ENCODE measurements at regions not wholly inside any gene's neighbourhood (a gene's known extent, or its start where the extent isn't known, plus 50 kb on each side); places are given as distances from the start of the nearest gene placed in this dataset.
"Not testable (repeated sequence)": the region's sequence is repeated elsewhere in the genome, so short reads cannot be mapped to it uniquely, and the experiment has no call there.

DNA sequence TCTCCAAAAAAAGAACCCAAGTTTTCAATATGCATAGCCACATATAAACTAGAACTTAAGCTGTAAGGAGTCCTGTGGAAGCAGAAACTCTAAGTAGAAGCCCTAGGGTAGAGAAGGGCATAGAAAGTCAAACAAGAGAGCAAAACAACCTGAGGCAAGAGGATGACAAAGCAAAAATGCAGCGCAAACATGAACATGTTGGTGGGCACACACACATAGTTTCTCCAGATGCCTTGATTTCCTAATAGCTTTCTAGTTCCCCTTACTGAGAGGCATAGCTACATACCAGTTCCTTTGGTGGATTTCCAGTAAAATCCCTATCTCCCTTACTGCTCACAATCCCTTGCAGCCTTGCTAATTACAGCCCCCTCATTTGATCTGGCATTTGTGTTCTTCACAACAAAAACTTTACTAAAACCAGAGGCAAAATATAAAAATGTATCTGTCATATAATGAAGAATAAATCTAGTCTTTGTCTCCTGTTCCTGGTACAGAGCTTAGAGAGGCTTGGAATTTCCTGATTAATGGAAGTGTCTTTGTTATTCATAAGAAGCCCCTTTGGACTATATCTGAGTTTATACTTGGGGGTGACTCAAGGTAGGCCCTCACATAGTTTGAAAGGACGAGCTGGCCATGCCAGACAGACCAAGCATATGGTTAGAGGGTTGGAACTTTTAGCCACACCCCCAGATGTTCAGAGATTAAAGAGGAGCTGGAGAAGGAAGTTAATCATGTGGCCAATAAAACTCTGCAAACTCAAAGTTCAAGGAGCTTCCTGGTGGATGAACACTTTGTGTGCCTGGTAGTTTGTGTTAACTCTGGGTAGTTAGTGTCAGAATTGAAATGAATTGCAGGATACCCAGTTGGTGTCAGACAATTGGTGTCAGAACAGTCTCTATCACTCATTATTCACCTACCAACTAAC is 52.7 kb upstream of the ZCCHC13 start:
- in situ Hi-C loops (cut with MboI; ENCODE audit: low sequenced_read_pairs): no loop called here

DNA sequence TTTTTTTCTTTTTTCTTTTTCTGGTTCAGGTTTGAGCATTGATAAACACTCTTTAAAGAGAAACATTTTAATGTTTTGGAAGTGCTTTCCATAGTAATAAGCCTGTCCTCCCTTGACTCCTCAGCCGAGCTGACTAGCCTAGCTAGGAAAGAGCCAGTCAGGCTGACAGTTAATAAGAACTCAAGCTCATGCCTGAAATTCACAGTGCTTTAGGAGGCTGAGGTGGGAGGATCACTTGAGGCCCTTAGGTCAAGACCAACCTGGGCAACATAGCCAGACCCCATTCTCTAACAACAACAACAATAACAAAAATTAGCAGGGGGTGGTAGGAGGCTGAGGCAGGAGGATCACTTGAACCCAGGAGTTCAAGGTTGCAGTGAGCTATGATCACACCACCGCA is 53.4 kb upstream of the ZCCHC13 start:
- in situ Hi-C loops (cut with MboI; ENCODE audit: low sequenced_read_pairs): no loop called here

DNA sequence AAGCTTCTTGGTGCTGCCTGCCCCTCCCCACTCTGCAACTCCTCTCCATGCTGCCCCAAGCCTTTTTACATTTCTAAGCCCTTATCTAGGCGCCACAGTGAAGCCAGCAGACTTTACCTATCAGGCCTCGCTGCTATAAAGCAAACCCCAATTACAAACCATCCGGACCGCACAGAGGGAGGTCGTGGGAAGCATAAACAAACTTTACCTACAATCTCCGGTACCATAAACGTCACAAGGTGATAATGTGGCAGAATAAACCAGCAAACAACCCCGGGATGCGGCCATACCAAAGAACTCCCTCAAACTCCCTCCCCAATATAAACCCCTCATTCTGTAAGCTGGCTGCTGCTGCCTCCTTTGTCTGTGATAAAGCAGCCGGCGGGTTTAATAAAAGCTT is 54.0 kb upstream of the ZCCHC13 start:
- in situ Hi-C loops (cut with MboI; ENCODE audit: low sequenced_read_pairs): no loop called here

DNA sequence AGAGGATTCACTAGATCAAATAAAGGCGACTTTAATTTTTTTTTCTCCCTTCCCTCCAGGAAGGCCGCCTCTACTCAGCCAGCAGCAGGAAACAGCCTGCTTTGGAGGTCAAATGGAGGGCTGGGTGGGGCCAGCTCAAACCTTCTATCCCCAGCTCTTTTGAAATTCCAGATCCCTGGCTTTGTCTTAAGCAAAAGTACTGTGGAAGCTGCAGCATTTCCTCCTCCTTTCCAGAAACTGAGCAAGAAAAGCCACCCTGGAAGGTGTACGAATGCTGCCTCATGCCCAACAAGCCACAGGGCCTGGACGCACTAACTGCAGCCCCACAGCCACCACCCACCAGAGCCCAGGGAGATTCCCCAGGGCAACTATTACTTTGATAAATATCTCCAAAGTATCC is 55.1 kb upstream of the ZCCHC13 start:
- in situ Hi-C loops (cut with MboI; ENCODE audit: low sequenced_read_pairs): no loop called here

DNA sequence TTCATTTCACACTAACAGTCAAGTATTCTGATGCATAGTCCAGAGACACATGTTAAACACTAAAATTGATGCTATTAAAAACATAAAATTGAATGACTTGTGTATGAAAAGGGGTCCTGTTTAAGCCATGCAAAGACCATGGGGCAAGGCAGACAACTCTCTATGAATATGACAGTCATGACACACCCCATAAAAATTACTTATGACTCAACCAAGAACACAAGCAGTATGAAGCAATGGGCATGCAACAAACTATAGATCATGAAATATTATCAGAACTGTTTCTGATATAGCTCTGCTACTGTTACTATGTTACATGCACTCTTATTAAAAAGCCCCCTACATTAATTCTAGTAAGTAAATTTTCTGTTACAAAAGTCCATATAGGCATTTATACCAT is 57.5 kb upstream of the ZCCHC13 start:
- in situ Hi-C loops (cut with MboI; ENCODE audit: low sequenced_read_pairs): no loop called here

DNA sequence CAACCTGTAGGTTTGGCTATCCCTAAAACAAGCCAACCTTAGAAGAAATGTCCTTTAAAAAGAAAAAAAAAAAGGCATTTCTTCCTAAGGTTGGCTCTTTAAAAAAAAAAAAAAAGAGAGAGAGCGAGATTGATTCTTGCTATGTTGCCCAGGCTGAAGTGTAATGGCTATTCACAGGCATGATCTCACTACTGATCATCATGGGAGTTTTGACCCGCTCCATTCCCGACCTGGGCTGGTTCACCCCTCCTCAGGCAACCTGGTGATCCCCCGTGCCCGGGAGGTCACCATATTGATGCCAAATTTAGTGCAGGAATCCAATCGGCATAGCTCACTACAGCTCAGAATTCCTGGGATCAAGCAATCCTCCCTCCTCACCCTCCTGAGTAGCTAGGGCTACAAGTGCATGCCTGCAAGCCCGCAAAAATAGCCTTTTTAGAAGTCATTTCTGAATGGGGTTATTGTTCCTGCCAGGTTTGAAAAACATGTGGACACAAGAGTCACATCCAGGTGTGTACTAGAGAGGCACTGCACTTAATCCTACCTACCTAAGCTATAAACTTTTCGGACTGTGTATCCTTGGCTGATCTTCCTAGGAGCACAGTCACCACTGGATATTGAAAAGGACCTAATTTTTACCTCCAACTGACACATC is 61.4 kb upstream of the ZCCHC13 start:
- in situ Hi-C loops (cut with MboI; ENCODE audit: low sequenced_read_pairs): no loop called here

DNA sequence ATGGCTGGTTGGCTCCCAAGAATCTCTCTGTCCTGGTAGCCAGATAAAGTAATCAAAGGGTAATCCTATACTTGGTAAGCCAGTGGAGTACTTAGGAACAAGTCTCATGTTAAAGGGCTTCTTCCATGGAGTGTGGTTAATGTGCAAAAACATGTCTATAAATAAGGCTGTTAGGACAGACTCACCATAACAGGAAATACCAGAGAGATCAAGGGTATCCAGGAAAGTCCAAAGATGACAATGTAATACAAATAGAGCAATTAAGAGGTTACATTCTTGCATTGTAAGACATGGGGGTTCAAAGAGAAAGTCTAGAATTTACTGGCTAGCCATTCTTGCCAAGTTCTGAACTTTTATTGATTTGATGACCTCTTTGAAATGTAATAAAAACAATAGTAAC is 61.9 kb upstream of the ZCCHC13 start:
- in situ Hi-C loops (cut with MboI; ENCODE audit: low sequenced_read_pairs): no loop called here

DNA sequence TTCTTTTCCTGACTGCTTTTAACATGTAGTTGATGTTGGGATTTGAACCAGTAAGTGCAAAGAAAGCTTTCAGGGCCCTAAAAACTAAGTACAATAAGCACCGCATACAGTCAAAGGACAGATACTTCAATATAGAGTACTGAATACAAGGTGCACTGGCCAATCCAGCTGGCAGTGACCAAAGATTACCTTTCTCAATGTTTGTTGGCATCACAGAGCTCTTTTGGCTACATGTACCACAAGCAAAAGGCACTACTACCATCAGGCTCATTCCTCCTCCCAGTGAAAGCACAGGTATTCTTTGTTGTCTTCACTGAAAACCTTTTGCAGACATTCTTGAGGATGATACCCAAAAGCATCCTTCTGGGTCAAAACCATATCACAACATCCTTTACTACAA is 65.2 kb upstream of the ZCCHC13 start:
- in situ Hi-C loops (cut with MboI; ENCODE audit: low sequenced_read_pairs): no loop called here

DNA sequence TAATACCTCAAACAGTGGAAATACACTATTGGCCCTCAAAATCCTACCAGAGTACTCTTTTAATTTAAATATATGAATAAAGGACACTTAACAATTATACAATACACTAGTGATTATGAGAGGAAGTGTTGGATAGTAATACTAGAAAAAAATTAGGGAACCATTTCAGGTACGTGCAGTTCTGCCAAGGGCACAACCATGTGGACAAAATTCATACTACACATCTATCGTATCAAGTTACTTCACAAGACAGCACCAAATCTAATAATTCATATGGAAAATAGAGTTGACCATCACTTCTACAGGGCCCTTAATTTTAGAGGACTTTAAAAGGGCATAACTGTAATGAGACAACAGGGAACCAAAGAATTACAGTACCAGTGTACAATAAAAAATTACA is 69.2 kb upstream of the ZCCHC13 start:
- in situ Hi-C loops (cut with MboI; ENCODE audit: low sequenced_read_pairs): no loop called here

DNA sequence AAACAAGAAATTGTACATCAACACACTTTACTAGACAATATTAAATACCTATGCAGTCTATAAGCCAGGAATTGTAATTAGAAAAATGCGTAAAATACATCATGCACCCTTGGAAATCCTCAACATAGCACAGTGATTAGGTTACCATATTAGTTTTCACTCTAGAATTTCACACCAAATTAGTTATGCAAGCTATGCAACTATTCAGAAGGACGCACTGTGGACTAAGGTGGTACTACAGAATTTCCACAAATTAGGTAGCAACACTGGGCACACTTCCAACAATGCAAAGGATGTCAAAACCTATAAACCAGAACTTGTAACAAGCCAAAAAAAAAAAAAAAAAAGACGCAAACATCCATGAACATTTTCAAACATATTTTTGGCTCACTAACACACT is 71.1 kb upstream of the ZCCHC13 start:
- in situ Hi-C loops (cut with MboI; ENCODE audit: low sequenced_read_pairs): no loop called here

DNA sequence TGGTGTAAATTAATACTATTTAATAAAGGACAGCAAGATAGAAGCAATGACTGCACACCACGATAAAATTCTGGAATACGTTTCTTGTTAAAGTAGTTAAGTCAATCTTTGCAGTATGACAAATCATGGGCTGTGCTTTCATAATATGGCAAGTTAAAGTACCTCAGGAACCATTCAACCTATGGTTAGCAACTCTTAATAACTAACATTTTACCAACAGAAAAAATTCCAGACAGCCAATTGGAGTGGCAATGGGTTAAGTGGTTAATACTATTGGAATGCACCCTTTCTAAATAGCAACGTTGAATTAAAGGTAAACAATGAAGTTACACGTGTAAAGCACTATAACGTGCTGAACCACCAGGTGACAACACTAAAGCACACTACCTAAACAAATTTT is 72.4 kb upstream of the ZCCHC13 start:
- in situ Hi-C loops (cut with MboI; ENCODE audit: low sequenced_read_pairs): no loop called here

DNA sequence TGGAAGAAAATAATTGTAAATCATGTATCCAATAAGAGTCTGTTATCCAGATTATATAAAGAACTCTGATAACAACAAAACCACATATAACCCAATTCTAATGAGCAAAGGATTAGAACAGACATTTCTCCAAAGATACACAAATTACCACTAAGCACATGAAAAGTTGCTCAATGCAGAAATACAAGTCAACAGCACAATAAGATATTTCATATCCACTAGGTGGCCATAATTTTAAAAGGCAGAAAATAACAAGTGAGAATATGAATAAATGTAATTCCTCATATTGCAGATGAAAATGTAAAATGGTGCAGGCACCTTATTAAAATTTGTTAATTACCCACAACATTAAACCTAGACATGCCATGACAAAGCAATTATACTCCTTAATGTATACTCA is 73.9 kb upstream of the ZCCHC13 start:
- in situ Hi-C loops (cut with MboI; ENCODE audit: low sequenced_read_pairs): no loop called here

DNA sequence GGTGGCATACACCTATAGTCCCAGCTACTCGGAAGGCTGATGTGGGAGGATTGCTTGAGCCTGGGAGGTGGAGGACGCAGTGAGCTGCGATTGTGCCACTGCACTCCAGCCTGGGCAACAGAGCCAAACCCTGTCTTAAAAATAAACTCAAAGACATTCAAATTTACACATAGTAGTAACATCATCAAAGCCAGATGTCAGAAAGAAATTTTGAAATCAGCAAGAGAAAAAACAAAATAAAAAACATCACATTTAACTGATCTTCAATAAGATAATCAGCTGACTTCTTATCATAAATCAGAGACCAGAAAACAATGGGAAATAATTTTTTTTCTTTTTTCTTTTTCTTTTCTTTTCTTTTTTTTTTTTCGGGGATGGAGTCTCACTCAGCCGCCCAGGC is 78.9 kb upstream of the ZCCHC13 start:
- in situ Hi-C loops (cut with MboI; ENCODE audit: low sequenced_read_pairs): no loop called here

DNA sequence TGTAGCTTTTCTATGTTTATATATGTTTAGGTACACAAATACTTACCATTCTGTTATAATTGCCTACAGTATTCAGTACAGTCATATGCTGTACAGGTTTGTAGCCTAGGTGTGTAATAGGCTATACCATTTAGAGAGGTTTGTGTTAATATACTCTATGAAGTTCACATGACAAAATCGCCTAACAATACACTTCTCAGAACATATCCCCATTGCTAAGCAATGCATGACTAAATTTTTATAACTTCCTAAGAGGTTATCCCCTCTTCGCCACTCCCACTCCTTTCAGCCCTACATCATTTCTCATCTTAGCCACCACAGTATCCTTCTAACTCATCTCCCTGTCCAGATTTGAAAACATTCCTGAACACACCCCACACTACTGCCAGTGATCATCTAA is 83.7 kb upstream of the ZCCHC13 start:
- in situ Hi-C loops (cut with MboI; ENCODE audit: low sequenced_read_pairs): no loop called here

DNA sequence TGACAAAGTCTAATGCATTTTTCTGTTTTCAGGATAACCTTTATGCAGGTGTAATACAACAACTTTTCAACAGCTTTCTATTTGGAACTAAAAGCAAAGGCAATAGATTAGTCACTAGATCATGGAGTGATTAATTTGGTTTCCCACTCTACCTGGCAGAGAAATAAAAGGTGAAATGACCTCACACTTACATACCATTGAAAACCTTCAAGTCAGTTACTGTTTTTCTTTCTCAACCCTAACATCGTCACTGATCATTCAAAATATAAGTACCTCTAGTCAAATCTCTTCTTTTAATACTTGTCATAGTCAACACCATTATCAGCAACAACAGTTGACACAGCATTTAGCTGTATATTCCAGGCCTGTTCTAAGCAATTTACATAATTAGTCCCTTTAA is 85.1 kb upstream of the ZCCHC13 start:
- in situ Hi-C loops (cut with MboI; ENCODE audit: low sequenced_read_pairs): no loop called here

DNA sequence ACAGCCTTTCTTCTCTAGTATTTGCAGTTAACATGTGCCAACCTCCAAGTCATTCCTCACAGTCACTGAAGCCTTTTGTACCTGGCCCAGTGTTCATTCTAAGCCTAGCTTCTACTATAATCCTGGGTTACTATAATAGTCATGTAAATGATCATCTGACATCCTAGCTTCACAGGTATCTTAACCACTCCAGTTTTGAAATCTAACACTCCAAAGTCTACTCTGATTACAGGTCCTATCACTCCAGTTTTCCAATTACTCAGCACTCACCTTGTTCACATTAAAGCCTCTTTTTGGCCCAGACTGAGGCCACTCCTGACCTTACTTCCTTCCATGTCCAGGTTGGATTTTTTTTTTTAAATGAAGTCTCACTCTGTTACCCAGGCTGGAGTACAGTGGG is 87.6 kb upstream of the ZCCHC13 start:
- in situ Hi-C loops (cut with MboI; ENCODE audit: low sequenced_read_pairs): no loop called here

DNA sequence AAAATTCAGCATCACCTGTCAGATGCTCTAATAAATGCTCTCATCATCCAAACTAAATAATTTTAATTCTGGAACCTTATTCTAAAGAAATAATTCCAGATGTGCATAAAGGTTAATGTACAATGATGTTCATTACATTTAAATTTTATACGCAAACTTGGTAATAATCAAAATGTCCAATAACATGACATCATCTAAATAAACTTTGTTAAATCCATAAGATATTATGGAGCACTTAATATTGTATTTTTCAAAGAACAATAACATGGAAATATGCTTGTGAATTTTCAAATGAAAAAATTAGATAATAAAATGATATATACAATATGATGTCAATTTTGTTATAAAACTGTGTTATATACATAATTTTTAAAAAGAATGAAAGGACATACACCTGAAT is 92.1 kb upstream of the ZCCHC13 start:
- in situ Hi-C loops (cut with MboI; ENCODE audit: low sequenced_read_pairs): no loop called here

DNA sequence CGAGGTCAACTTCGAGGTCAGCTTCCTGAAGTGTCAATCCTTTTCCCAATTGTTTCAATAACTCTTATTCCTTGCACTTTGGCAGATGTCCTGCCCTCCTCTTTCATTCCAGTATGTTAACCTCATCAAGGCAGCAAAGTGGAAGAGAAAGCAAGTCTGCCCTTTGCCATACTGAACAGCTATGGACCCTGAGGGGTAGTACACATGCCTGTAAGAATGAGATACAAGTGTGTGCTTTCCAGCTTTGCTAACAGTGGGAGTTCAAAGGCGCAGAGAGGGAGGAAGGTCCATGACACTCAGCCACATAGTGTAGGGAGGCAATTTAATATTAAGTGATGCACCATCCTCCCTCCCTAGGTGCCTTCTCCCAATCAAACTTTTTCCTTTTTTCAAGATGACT is 96.4 kb upstream of the ZCCHC13 start:
- in situ Hi-C loops (cut with MboI; ENCODE audit: low sequenced_read_pairs): no loop called here

DNA sequence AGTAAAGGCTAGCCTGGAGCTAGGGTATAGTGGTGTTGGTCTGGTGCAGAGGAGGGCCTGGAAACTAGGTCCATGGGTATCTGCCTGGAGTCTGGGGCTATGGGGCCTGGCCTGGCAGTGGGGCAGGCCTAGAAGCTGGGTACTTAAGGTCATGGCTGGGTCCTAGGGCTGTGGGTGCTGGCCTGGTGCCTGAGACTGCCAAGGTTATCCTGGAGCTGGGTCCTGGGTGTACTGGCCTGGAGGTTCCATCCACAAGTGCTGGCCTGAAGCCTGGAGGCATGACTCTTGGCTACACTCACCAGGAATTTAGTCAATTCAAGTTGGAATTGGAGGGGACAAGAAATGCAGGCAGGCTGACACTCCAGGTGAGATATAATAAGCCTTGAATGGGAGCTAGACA is 108.4 kb upstream of the ZCCHC13 start:
- in situ Hi-C loops (cut with MboI; ENCODE audit: low sequenced_read_pairs): no loop called here

DNA sequence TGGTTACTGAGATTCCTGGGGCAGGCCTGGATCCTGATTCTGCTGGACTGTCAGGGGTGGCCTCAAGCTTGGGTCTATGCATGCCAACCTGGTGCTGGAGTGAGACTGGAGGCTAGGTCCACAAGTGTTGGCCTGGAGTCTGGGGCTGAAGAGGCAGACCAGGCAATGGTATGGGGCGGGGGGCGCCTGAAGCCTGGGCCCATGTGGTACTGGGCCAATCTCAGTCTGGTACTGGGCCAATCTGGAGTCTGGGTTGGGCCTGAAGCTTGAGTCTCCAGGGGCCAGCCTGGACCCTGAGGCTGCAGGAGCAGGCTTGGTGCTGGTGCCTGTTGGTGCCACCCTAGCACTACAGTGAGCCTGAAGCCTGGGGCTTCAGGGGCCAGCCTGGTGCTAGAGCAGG is 108.9 kb upstream of the ZCCHC13 start:
- in situ Hi-C loops (cut with MboI; ENCODE audit: low sequenced_read_pairs): no loop called here

DNA sequence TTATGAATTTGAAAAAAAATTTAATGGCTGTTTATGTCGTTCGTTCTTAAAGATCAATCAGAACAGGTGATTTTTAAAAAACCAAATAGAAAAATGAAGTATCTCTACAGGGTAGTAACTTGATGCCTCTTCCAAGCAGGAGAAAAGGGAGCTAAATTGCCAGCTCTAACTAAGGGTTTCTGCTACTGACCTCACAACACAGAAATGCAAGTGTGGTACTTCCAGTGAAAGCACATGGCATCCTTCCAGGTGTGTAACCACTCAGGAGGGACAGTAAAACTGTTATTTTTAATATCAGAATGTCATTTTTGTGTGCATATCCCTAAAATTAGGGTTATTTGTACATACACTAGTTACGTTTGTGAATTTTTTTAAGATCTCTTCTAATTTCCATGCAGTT is 116.8 kb upstream of the ZCCHC13 start:
- in situ Hi-C loops (cut with MboI; ENCODE audit: low sequenced_read_pairs): no loop called here

DNA sequence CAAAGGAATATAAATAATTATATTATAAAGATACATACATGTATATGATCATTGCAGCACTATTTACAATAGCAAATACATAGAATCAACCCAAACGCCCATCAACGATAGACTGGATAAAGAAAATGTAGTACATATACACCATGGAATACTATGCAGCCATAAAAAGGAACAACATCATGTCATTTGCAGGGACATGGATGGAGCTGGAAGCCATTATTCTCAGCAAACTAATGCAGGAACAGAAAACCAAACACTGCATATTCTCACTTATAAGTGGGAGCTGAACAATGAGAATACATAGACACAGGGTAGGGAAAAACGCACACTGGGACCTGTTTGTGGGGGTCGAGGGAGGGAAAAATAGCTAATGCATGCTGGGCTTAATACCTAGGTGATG is 120.9 kb upstream of the ZCCHC13 start:
- in situ Hi-C loops (cut with MboI; ENCODE audit: low sequenced_read_pairs): not testable (repeated sequence)

DNA sequence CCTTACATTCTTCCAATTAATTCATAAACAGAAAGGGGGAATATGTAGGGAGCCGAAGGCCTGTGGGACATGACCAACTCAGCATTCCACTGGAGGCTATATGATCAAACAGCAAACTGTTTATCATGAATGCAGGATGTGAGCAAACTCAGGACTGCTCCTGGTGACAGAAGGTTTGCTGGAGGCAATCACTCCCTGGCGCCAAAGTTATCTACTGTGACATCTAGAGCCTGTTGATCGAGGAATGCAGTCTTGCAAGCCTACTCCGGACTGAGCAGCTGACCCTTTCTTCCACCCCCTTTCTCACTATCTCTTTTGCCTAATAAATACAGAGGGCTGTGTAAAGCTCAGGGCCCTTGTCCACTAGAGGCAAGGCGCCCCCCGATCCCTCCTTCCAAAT is 122.0 kb upstream of the ZCCHC13 start:
- in situ Hi-C loops (cut with MboI; ENCODE audit: low sequenced_read_pairs): not testable (repeated sequence)
